T-helper 1 cell (primary cell): ENCODE measurements at regions not wholly inside any gene's neighbourhood (a gene's known extent, or its start where the extent isn't known, plus 50 kb on each side); places are given as distances from the start of the nearest gene placed in this dataset.

Experiments used
- DNase-seq, 5 donors: peaks; one replicate each; pipeline ENCODE4 v3.0.0-alpha.2; 2012 to 2020

- DNase-seq, result no peak
Observed at GRCh38 chr2:51706220-51706619, 674.3 kb upstream of the NRXN1 start.

GRCh38 chr2:51705417-51705816, 673.5 kb upstream of the NRXN1 start:
- DNase-seq, result no peak

GRCh38 chr2:51698021-51698420, 666.1 kb upstream of the NRXN1 start:
- no peak for DNase-seq

- no peak for DNase-seq
Observed at GRCh38 chr2:51697095-51697494, 665.2 kb upstream of the NRXN1 start.

- DNase-seq, result no peak
Observed at GRCh38 chr2:51695531-51695930, 663.6 kb upstream of the NRXN1 start.

GRCh38 chr2:51693640-51694039, 661.7 kb upstream of the NRXN1 start:
- no peak for DNase-seq

- no peak for DNase-seq
Observed at GRCh38 chr2:51681854-51682253, 649.9 kb upstream of the NRXN1 start.

GRCh38 chr2:51673628-51674027, 641.7 kb upstream of the NRXN1 start:
- no peak for DNase-seq

GRCh38 chr2:51667679-51668078, 635.7 kb upstream of the NRXN1 start:
- no peak for DNase-seq

GRCh38 chr2:51662187-51662586, 630.3 kb upstream of the NRXN1 start:
- DNase-seq, result no peak

GRCh38 chr2:51657849-51658248, 625.9 kb upstream of the NRXN1 start:
- DNase-seq, result no peak

- DNase-seq, result no peak
Observed at GRCh38 chr2:51650769-51651168, 618.8 kb upstream of the NRXN1 start.

- DNase-seq, result no peak
Observed at GRCh38 chr2:51649366-51649765, 617.4 kb upstream of the NRXN1 start.

GRCh38 chr2:51638811-51639210, 606.9 kb upstream of the NRXN1 start:
- DNase-seq, result no peak

GRCh38 chr2:51633073-51633472, 601.1 kb upstream of the NRXN1 start:
- no peak for DNase-seq

GRCh38 chr2:51629406-51629805, 597.5 kb upstream of the NRXN1 start:
- no peak for DNase-seq

GRCh38 chr2:51628917-51629316, 597.0 kb upstream of the NRXN1 start:
- no peak for DNase-seq

GRCh38 chr2:51624995-51625394, 593.1 kb upstream of the NRXN1 start:
- no peak for DNase-seq

- DNase-seq, result no peak
Observed at GRCh38 chr2:51620796-51621195, 588.9 kb upstream of the NRXN1 start.

- DNase-seq, result no peak
Observed at GRCh38 chr2:51619961-51620360, 588.0 kb upstream of the NRXN1 start.

GRCh38 chr2:51612387-51612786, 580.5 kb upstream of the NRXN1 start:
- no peak for DNase-seq

- no peak for DNase-seq
Observed at GRCh38 chr2:51601706-51602105, 569.8 kb upstream of the NRXN1 start.

- DNase-seq, result no peak
Observed at GRCh38 chr2:51597086-51597485, 565.2 kb upstream of the NRXN1 start.

GRCh38 chr2:51595836-51596235, 563.9 kb upstream of the NRXN1 start:
- no peak for DNase-seq

- no peak for DNase-seq
Observed at GRCh38 chr2:51581636-51582267, 549.8 kb upstream of the NRXN1 start.

GRCh38 chr2:51579412-51579811, 547.5 kb upstream of the NRXN1 start:
- no peak for DNase-seq
